GM12891 (cell line): ENCODE measurements at regions not wholly inside any gene's neighbourhood (a gene's known extent, or its start where the extent isn't known, plus 50 kb on each side); places are given as distances from the start of the nearest gene placed in this dataset.
"Not testable (repeated sequence)": the region's sequence is repeated elsewhere in the genome, so short reads cannot be mapped to it uniquely, and the experiment has no call there.

Experiments
- POLR2A ChIP-seq: IDR thresholded peaks from 2 replicates; pipeline ENCODE4 v1.6.1; 2011; ENCODE audit warnings: low read depth, low read length, control low read depth
- POLR2AphosphoS5 ChIP-seq: IDR thresholded peaks from 2 replicates; pipeline ENCODE4 v1.6.1; 2011; ENCODE audit warnings: low read depth, low read length, control low read depth
- SPI1 ChIP-seq: IDR thresholded peaks from 2 replicates; pipeline ENCODE4 v1.6.1; 2011; ENCODE audit warnings: low read depth, low read length, control low read depth
- TAF1 ChIP-seq: IDR thresholded peaks from 2 replicates; pipeline ENCODE4 v1.6.1; 2011; ENCODE audit warnings: low read depth, low read length, control low read depth

DNA sequence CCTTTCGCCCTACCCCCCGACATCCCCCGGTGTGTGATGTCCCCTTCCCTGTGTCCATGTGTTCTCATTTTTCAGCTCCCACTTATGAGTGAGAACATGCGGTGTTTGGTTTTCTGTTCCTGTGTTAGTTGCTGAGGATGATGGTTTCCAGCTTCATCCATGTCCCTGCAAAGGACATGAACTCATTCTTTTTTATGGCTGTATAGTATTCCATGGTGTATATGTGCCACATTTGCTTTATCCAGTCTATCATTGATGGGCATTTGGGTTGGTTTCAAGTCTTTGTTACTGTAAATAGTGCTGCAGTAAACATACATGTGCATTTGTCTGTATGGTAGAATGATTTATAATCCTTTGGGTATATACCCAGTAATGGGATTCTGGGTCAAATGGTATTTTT, 392.1 kb downstream of the UTRN start:
- TF ChIP-seq POLR2A, POLR2AphosphoS5, TAF1, SPI1: not testable (repeated sequence)
